ENCODE measurements at regions not wholly inside any gene's neighbourhood (a gene's known extent, or its start where the extent isn't known, plus 50 kb on each side); places are given as distances from the start of the nearest gene placed in this dataset.

GRCh38 chr4:17317526-17317925, 194.4 kb downstream of the QDPR start:
- no peak for TF ChIP-seq CTCF (IDR thresholded peaks at IDR 0.05)
- no peak for TF ChIP-seq EZH2phosphoT487 (IDR thresholded peaks at IDR 0.05)
- no peak for TF ChIP-seq EZH2 (IDR thresholded peaks at IDR 0.05)

All from neural progenitor cell (in vitro differentiated cells).